Stimulated activated naive CD4-positive, alpha-beta T cell (primary cell): ENCODE measurements at regions not wholly inside any gene's neighbourhood (a gene's known extent, or its start where the extent isn't known, plus 50 kb on each side); places are given as distances from the start of the nearest gene placed in this dataset.

Source experiments
- DNase-seq, 6 experiments: peaks; one replicate each; lab custom pipeline; 2025; lab: John Stamatoyannopoulos, UW

DNA sequence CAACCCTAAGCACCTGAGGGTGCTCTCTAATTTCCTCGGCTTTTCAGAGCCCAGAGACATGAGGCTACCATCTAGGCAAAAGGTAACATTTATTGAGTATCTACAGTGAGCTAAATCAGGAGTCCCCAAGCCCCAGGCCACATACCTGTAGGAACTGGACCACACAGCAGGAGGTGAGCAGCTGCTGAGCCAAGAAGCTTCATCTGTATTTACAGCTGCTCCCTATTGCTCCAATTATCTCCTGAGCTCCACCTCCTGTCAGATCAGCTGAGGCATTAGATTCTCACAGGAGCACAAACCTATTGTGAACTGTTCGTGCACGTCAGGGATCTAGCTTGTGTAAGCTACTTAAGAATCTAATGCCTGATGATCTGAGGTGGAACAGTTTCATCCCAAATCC is 70.2 kb downstream of the RND3 start:
- DNase-seq = no peak

DNA sequence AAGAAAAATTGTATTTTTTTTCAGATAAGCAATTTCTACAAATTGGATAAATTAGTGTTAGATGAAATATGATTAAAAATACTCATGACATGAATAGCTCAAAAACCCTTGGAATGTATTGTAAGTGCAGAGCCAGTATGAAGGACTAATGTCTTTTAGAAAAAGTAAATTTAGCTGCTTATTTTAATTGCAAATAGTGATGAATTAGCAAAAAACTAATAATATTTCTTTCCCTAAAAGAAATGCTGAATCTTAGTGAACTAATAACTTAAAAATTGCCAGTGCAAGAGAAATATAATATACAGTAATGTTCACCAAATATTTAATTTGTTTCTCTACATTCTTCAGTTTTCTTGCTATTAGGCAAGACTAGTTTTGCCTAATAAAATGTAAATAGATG is 72.4 kb downstream of the RND3 start:
- DNase-seq = no peak

DNA sequence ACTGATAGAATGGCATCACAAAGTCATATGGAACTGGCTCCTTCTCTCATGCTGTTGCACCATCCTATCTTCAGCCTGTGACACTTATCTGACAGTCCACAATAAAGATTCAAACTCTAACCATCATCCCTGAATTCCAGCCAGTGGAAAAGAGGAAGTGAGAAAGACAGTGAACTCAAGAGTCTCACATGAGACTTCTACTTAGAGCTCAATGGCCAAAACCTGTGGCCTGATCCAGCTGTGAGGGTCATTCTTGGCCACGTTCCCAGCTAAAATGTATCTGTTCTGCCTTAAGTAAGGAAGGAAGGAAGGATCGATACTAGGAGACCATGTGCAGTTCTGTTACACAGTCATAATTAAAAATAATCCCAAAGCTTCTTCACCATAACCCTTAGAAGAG is 73.6 kb downstream of the RND3 start:
- DNase-seq = no peak

DNA sequence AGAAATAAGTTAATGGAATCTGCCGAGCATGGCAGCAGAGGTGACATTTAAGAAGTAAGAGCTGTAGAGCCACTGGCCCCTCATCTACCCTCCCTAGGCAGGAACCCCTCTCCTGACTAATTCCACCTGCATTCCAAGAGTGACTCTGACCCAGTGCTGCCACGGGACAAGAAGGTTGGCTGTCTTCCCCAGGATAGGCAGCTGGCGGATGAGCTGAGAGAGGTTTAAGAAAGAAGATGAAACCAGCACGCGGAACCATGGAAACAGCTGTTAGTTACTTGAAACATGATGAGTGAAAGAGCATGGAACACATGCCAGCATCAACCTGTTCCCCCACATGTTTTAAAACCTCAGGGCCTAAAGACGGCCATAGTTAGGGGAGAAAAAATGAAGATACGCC is 74.1 kb downstream of the RND3 start:
- DNase-seq = no peak

DNA sequence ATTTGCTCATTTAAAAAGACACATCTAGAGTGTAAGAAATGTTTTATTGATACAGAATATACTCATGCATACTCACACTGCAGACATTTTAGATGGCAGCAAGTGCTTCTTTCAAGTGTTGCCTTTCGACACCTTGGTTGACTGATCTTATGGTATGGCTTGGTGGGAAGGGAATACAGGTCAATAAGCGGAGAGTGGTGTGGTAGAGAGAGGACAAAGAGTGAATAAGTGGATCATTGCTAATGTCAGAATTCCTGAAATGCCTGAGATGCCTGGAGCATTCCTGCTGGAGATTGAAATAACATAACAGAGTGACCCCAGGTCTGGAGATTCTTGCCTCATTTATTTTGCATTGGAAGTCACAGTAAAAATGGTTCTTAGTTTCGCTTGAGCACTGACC is 76.7 kb downstream of the RND3 start:
- no peak for DNase-seq

DNA sequence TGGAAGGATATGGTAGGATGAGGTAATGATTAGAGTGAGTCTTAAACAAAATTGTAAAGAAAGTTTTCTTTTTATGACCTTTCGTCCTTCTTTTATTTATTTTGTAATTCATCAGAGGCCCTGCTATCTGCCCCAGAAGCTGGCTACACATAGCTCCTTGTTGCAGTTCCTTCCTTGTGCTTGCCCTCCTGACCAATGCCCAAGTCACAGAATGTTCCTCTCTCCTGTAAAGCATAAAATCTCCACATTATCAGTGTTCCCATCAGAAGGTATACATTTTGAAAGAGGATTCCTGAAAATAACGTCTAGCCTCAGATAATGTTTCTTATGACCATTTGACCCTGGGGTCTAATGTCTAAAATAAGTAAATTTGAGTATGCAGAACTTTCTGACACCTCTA is 78.3 kb downstream of the RND3 start:
- no peak for DNase-seq

DNA sequence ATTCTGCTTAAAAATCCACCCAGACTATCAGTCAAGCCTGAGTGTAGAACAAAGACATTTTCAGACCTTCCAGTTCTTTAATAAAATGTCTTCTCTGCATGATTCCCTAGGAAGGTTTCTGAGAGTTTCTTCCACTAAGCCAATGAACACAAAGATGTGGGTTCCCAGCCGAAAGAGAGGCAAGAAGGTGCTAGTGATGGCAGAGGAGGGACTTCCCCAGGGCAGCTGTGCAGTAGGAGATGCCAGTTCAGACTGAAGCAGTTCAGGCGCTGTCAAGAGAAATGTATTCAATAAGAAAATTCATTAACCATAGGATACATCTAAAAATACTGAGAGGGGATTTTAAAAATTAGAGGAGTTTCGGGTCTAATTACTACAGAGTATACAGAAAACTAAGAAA is 83.3 kb downstream of the RND3 start:
- no peak for DNase-seq

DNA sequence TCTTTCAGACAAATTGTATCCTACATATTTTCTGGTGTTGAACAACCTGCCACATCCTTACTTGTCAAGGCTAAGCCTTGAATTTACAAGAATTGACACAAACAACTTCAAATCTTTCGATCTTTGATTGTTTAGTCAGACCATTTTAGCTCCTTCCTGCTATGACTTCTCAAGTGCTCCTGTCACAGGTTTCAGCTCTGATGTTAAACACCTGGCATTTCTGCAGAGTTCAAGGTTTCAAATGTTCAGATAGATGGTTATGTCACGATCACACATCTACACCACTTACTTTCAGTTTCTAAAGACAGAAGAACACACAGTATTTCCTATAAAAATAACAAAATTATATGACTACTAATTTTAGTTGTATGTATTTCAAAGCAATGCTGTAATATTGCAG is 84.0 kb downstream of the RND3 start:
- DNase-seq = no peak

DNA sequence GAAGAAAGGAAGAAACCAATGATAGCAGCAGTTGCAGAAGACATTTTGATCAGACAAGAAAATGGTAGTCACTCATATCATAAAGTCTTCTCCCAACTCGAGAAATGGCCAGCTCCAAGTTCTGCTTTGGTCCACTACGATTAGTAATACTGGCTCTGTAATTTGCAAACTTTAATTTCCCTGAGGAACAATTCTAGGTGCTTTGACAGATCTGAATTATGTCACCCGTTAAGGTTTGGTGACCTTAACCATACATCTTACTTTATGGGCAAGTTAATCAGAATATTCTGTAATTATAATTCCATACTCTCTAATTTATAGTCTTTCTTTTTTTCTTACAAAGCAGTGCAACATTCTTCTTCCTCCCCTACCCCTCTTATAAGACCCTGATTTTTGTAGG is 84.5 kb downstream of the RND3 start:
- no peak for DNase-seq

DNA sequence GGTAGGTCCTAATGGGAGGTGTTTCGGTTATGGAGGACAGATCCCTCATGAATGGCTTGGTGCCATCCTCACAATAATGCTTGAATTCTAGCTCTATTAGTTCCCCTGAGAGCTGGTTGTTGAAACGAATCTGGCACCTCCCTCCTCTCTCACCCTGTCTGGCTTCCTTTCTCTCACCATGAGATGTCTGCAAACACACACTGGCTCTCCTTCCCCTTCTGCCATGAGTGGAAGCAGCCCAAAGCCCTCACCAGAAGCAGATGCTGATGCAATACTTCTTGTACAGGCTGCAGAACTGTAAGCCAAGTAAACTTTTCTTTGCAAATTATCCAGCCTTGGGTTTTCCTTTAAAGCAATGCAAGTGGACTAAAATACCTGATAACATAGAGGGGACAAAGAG is 86.6 kb downstream of the RND3 start:
- DNase-seq = no peak

DNA sequence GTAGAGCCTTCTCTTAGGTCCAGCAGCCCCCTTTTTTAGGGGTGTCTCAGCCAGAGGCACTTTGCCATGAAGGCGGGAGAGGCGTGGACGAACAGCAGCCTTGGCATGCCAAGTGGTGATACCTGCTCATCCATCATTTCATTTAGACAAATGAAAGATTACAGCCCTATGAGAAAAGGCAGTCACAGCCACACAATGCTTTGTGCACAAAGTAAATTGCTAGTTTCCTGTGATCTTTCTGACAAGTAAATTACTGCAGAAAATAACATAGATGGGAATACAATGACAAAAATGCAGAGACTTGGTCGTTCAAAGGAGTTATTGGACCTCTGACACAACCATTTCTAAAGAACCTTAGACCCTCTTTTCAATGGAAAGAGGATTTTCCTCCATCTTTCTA is 94.9 kb downstream of the RND3 start:
- DNase-seq = no peak

DNA sequence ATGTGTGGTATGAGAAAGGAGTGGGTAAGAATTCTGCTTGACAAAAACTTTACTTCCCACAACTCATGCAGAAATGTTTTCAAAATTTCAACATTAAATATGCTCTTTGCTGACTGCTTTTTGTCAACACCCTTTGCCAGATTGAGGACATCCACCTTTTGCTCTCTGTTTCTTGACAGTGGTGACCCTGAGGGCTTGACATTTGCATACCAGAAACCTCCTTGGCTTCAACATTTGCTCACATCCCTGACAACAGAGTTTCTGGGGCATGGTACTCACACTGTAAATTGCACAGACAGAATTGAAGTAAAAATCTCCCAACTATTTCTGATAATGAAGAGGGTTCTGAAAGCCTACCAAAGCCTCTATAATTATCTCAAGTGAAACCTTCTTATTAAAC is 95.7 kb downstream of the RND3 start:
- DNase-seq = no peak

DNA sequence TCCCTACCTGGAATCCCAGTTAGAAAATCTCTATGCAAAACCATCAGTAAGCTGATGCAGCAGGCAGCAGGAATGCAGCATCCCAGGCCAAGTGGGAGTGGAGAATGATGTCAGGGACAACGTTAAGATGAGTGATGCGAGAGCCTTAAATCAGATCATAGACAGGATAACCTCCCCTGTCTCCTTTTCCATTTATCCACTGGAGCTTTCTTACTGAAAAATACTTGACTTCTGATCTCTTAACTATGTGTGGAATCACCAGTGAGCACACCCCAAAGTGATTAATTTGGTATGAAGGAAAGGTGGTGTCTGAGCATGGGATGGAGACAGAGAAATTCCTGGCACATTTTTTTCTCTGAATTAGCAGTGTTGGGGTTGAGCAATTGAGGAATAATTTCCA is 98.0 kb downstream of the RND3 start:
- DNase-seq = no peak

DNA sequence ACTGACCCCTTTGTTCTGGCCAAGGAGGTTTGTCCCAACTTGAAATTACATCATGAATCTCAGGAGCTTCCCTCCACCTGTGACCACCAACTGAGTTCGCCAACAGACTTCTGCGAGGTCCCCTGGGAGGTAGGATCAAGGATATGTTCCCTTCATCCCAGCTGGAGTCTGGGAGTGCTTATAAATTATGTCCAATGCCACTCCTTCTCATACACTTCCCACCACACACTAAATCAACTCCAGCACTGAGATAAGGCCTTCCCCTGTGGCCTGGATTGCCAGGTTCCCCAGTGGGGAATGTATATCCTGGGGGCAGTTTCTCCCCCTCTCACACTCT is 99.2 kb downstream of the RND3 start:
- no peak for DNase-seq

DNA sequence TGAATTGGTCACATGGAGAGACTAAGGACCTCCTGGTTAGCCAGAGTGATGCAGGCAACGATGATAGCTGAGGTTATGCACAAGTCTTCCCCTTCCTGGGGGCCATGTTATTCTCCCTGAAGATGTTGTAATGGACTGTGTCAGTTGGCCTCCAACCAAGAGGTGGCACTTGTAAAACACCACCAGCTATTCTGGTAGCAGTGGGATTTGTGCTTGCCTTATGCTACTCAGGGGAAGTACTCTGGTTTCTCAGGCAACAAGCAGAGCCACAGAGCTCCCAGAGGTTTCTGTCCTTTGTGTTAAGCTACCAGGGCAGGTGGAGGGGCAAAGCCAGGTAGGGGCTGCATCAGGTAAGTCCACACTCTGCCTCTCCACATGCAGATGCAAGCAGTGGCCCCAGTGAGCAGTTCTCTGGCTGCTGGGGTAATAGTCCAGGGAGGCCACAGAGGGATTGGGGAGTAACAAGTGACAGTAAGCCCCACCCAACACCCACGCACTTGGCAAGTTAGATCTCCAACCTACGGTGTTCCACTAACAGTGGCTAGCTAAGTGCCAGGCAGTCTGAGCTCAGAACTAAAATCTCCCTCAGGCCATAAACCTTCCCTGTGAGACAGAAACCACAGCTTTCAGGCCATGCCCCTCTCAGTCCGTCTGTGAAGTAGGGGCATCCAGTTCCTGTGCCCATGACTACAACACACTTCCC is 99.7 kb downstream of the RND3 start:
- DNase-seq = no peak

DNA sequence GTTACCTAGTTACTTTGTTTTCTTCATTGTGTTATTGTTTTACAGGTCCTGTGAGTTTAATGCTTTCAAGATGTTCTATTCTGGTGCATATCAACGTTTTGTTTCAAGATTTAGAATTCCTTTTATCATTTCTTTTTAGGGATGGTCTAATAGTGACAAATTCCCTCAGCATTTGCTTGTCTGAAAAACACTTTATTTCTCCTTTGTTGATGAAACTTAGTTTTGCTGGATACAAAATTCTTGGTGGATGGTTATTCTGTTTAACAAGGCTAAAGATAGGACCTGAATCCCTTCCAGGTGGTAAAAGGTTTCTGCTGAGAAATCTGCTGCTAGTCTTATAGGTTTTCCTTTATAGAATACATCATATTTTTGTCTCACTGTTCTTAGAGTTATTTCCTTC is 102.3 kb downstream of the RND3 start:
- no peak for DNase-seq

DNA sequence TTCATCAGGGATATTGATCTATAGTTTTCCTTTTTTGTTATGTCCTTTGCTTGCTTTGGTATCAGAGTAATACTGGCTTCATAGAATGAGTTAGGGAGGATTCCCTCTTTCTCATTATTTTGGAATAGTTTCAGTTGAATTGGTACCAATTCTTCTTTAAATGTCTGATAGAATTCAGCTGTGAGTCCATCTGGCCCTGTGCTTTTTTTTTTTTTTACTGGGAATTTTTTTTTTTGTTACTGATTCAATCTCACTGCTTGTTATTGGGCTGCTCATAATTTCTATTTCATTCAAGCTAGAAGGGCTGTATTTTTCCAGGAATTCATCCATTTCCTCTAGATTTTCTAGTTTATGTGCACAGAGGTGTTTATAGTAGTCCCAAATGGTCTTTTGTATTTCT is 103.9 kb downstream of the RND3 start:
- no peak for DNase-seq

DNA sequence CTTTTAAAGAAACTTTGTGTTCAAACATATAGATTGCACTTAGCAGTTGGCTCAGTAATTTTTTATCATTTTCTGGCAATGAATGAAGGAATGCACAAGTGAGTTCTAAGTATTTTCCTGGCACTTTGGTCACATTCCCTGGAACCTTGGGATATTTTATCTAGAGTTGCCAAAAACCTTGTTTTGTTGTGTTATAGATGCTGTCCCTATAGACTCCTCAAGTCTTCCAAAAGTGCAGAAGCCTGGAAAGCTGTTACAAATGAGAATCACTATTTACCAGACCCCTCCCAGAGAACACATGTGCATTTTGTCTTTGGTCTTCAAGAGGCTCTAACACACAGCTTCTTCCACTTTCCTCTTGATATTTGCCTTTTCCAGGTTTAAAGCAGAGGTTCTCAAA is 108.3 kb downstream of the RND3 start:
- no peak for DNase-seq

DNA sequence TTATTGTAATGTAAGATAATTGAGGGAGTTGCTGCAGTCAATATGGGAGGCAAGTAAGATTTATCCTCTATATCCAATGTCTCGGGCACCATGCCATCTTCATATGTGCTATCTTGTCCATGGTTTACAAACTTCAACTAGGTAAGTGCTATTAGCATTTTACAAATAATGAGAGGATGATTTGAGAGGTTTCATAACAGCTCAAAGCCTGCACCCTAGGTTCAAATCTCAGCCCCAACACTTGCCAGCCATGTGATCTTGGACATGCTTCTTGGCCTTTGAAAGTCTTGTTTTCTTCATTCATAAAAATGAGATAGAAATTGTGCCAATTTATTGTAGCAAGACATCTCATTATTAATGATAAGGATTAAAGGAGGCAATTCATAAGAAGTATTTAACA is 108.8 kb downstream of the RND3 start:
- DNase-seq = no peak

DNA sequence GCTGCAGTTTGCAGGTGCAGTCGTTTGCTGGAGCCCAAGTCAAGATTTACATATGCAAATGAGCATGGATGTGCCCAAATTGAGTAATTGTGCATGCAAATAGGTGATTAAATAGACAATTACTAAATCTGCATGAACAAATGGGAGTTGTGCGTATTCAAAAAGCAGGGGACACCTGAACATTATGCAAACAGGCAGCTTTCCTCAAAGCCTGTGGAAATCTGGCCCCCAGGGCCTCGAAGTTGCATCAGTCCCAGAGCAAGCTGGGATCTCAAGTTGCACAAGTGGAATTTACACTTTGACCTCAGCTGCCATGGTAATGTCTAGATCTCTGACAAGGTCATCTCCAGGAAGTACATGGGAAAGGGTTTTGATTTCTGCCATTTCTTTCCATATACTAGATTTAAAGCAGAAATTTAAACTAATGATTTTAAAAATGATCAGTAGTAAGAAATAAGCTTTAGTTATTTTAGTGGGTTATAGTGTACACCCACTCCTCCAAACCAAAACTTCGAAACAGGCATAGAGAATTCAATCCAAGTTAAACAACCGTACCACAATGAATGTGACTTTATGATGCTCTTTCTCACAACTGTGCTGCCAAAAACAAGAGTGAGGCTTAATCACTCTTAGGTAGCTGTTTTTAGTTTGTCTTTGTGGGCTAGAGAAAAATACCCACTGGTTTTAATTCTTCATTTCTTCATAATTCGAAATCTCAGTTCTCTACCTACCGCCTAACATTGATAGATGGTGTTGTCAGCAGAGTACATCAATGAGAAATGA is 110.7 kb downstream of the RND3 start:
- DNase-seq = no peak

DNA sequence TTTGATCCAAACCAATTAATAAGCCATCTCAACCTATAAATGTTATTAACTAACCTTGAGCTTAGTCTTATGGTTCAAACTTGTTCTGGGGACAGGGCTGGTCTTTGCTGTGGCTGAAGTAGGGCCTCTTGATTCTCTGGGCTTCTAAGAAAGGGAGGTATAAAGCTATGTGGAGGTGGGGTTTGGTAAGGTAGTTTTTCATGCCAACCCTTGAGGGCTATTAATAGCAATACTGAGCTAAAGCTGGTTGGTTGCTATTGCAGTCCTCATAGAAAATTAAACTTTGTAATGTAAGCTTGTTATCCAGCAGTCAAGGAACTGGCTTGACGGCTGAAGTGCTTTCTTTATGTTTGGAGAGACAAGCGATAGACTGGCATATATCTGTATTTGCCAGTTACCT is 112.1 kb downstream of the RND3 start:
- no peak for DNase-seq

DNA sequence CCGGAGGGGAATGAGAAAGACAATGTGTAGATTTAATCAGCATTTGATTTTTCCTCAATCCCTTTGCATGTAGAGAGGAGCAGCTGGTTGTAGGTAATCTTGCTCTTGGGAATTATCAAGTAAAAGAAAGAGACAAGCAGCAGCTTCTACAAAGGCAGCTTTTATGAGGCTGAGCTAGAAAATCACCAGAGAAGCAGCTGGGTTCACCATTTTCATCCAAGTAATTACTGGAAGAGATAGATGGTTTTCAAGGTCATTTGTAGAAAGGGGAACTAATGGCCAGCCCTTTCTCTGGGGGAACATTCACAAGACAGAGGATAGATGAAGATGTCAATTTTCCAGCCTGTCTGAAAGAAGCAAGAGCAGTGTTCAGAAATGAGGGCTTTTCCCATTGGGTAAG is 113.0 kb downstream of the RND3 start:
- no peak for DNase-seq

DNA sequence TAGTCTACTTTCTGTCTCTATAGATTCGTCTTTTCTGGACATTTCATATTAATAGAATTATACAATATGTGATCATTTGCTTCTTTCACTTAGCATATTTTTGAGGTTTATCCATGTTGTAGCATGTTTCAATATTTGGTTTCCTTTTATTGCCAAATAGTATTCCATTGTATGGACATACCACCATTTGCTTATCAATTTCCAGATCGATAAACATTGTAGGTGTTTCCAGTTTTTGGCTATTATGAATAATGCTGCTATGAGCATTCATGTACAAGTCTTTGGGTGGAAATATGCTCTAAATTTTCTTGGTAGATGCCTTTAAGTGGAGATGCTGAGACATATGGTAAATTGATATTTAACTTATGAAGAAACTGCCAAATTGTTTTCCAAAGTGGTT is 114.1 kb downstream of the RND3 start:
- DNase-seq = no peak
